Calu3 (cell line): ENCODE measurements at regions not wholly inside any gene's neighbourhood (a gene's known extent, or its start where the extent isn't known, plus 50 kb on each side); places are given as distances from the start of the nearest gene placed in this dataset.

ENCODE experiments used
- BruUV-seq: library from RNA; stranded (reverse); fragments of 400-500 nt; replicated peaks from 2 replicates; lab custom pipeline; 2021; lab: Mats Ljungman, UMichigan
- CTCF ChIA-PET: fragments of 300-600 bp; sonication (Branson Sonifier 250); formaldehyde crosslinking; loops from one replicate; lab custom pipeline; 2022; ENCODE audit warnings: antibody characterized with exemption; lab: Charles Lee
- DNase-seq: peaks from one replicate; pipeline ENCODE4 v3.0.0; 2022
- H3K27ac Mint-ChIP-seq: one replicate; pipeline ENCODE4 v1.8.0; 2022; ENCODE audit warnings: mixed read lengths; ENCODE audit not compliant: unreplicated experiment
- H3K27me3 Mint-ChIP-seq: one replicate; pipeline ENCODE4 v1.8.0; 2022; ENCODE audit warnings: mixed read lengths; ENCODE audit not compliant: unreplicated experiment
- H3K36me3 Mint-ChIP-seq: one replicate; pipeline ENCODE4 v1.8.0; 2022; ENCODE audit warnings: mild to moderate bottlenecking, moderate library complexity, mixed read lengths; ENCODE audit not compliant: insufficient read depth, unreplicated experiment
- H3K4me1 Mint-ChIP-seq: one replicate; pipeline ENCODE4 v1.8.0; 2022; ENCODE audit warnings: mild to moderate bottlenecking, low read depth, mixed read lengths; ENCODE audit not compliant: unreplicated experiment
- H3K4me3 Mint-ChIP-seq: one replicate; pipeline ENCODE4 v1.8.0; 2022; ENCODE audit warnings: mild to moderate bottlenecking, low read depth, moderate library complexity, mixed read lengths; ENCODE audit not compliant: unreplicated experiment
- H3K9me3 Mint-ChIP-seq: one replicate; pipeline ENCODE4 v1.8.0; 2022; ENCODE audit warnings: low read depth, mixed read lengths; ENCODE audit not compliant: unreplicated experiment
- CTCF ChIP-seq: fragments of 200-600 bp; IDR thresholded peaks from one replicate; pipeline ENCODE4 v1.8.0; 2022; ENCODE audit warnings: antibody characterized with exemption; ENCODE audit not compliant: unreplicated experiment
- intact Hi-C: fragments of 100-400 bp; cut with micrococcal nuclease; formaldehyde crosslinking; loops from one replicate; pipeline ENCODE4 v1.10.0; 2022; ENCODE audit not compliant: unreplicated experiment

GRCh38 chr9:82555431-82556051 is 507.4 kb downstream of the RASEF start:
- no peak overlapping the region for H3K27ac Mint-ChIP-seq
- H3K36me3 Mint-ChIP-seq = no peaks in the 10 kb centered on the region
- no peak for DNase-seq
- H3K4me3 Mint-ChIP-seq = no peak overlapping the region
- TF ChIP-seq CTCF = no peak
- BruUV-seq = no TSS peak
- intact Hi-C loops = no loop called here
- H3K9me3 Mint-ChIP-seq = no peaks in the 10 kb centered on the region
- no peaks in the 10 kb centered on the region for H3K27me3 Mint-ChIP-seq
- H3K4me1 Mint-ChIP-seq = no peaks in the 10 kb centered on the region
- CTCF ChIA-PET = no interaction called here

GRCh38 chr9:82558346-82558745 is 504.6 kb downstream of the RASEF start:
- Mint-ChIP-seq H3K4me1 (no peaks in the 10 kb centered on the region), H3K27me3 (no peaks in the 10 kb centered on the region), H3K36me3 (no peaks in the 10 kb centered on the region), H3K27ac (no peak overlapping the region), H3K9me3 (no peaks in the 10 kb centered on the region), H3K4me3 (no peak overlapping the region)
- no peak for DNase-seq
- intact Hi-C loops = no loop called here
- CTCF ChIA-PET = no interaction called here
- TF ChIP-seq CTCF = no peak
- no TSS peak for BruUV-seq

- H3K4me1 Mint-ChIP-seq = no peaks in the 10 kb centered on the region
- no peak for TF ChIP-seq CTCF
- CTCF ChIA-PET = no interaction called here
- DNase-seq = no peak
- intact Hi-C loops = no loop called here
- H3K27me3 Mint-ChIP-seq = no peaks in the 10 kb centered on the region
- no peak overlapping the region for H3K27ac Mint-ChIP-seq
- H3K4me3 Mint-ChIP-seq = no peak overlapping the region
- no peaks in the 10 kb centered on the region for H3K36me3 Mint-ChIP-seq
- H3K9me3 Mint-ChIP-seq = no peaks in the 10 kb centered on the region
- BruUV-seq = no TSS peak
These were observed 503.9 kb downstream of the RASEF start for GRCh38 chr9:82558855-82559630.

GRCh38 chr9:82560036-82560435 is 502.9 kb downstream of the RASEF start:
- no TSS peak for BruUV-seq
- DNase-seq = no peak
- Mint-ChIP-seq H3K4me1 (no peaks in the 10 kb centered on the region), H3K4me3 (no peak overlapping the region), H3K27ac (no peak overlapping the region), H3K36me3 (no peaks in the 10 kb centered on the region), H3K27me3 (no peaks in the 10 kb centered on the region), H3K9me3 (no peaks in the 10 kb centered on the region)
- CTCF ChIA-PET = no interaction called here
- intact Hi-C loops = no loop called here
- no peak for TF ChIP-seq CTCF
